OCI-LY3 (cell line): ENCODE measurements at regions not wholly inside any gene's neighbourhood (a gene's known extent, or its start where the extent isn't known, plus 50 kb on each side); places are given as distances from the start of the nearest gene placed in this dataset.

Source experiments
- H2AFZ ChIP-seq: fragments of 200-600, 300-600 bp; shearing (Covaris generic); 2 replicates; pipeline ENCODE4 v1.6.0; 2014; ENCODE audit warnings: antibody characterized with exemption, low read depth, low read length
- H3K27ac ChIP-seq: fragments of 200-600, 300-600 bp; sonication (generic); 2 replicates; pipeline ENCODE4 v1.5.1; 2014; ENCODE audit warnings: mild to moderate bottlenecking, low read length, moderate library complexity, mixed read lengths
- H3K27me3 ChIP-seq: fragments of 200-600, 300-600 bp; sonication (generic); 2 replicates; pipeline ENCODE4 v1.6.1; 2014; ENCODE audit warnings: low read depth, low read length, mixed read lengths
- H3K36me3 ChIP-seq: fragments of 200-600, 300-600 bp; sonication (generic); replicated peaks from 2 replicates; pipeline ENCODE3; 2014; ENCODE audit warnings: low read depth, low read length, mixed read lengths
- H3K4me1 ChIP-seq: fragments of 300-600, 200-600 bp; sonication (generic); 2 replicates; pipeline ENCODE4 v1.6.1; 2014; ENCODE audit warnings: low read length, mixed read lengths
- H3K4me2 ChIP-seq: fragments of 200-600, 300-600 bp; sonication (generic); 2 replicates; pipeline ENCODE4 v1.6.1; 2014; ENCODE audit warnings: low read length, mixed read lengths
- H3K4me3 ChIP-seq: fragments of 300-600, 200-600 bp; sonication (generic); 2 replicates; pipeline ENCODE4 v1.5.1; 2014; ENCODE audit warnings: antibody characterized with exemption, mild to moderate bottlenecking, low read length, moderate library complexity
- H3K79me2 ChIP-seq: fragments of 300-600, 200-600 bp; shearing (Covaris generic); 2 replicates; pipeline ENCODE4 v1.6.1; 2014; ENCODE audit warnings: mild to moderate bottlenecking, low read length, mixed read lengths
- H3K9ac ChIP-seq: fragments of 300-600, 200-600 bp; shearing (Covaris generic); 2 replicates; pipeline ENCODE4 v1.6.0; 2014; ENCODE audit warnings: mild to moderate bottlenecking, low read length, moderate library complexity
- H3K9me3 ChIP-seq: fragments of 200-600, 300-600 bp; shearing (Covaris generic); 2 replicates; pipeline ENCODE4 v1.6.1; 2014; ENCODE audit warnings: low read length, mixed read lengths; ENCODE audit not compliant: insufficient read depth
- H4K20me1 ChIP-seq: fragments of 200-600, 300-600 bp; sonication (generic); 2 replicates; pipeline ENCODE4 v1.6.1; 2016; ENCODE audit warnings: low read length, mixed read lengths; ENCODE audit not compliant: insufficient read depth
- CTCF ChIP-seq: fragments of 200-600, 300-600 bp; sonication (generic); IDR thresholded peaks from 2 replicates; pipeline ENCODE4 v1.5.1; 2014; ENCODE audit warnings: antibody characterized with exemption, low read length, low read depth
- EZH2phosphoT487 ChIP-seq: fragments of 200-600 bp; shearing (Covaris generic); IDR thresholded peaks from 2 replicates; pipeline ENCODE4 v1.6.1; 2018; ENCODE audit warnings: antibody characterized with exemption, mixed run types, low read depth

DNA sequence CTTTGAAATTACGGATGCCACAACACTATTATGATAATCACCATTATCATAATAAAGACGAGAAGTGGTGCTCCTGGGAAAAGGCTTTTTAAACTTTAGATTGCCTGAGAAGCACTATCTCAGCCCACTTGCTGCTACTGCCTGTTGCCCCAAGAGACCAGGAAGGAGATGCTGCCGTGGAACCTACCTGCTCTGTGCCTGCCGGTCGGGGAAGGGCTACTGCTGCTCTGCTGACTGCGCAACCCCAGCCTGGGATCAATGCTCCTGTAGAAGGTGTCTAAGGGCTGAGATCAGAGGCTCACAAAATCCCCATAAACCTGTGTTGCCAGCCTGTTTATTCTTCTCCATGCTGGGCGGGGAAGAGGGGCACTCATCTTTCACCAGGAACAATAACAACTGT lies 145.3 kb upstream of the VCX3B start:
- Histone ChIP-seq H3K27ac (no peak overlapping the region), H3K27me3 (no peaks in the 10 kb centered on the region), H3K79me2 (no peaks in the 10 kb centered on the region), H4K20me1 (no peaks in the 10 kb centered on the region), H3K4me3 (no peak overlapping the region), H3K4me2 (no peak overlapping the region), H2AFZ (no peak overlapping the region), H3K9ac (no peak overlapping the region), H3K36me3 (no peaks in the 10 kb centered on the region), H3K9me3 (no peaks in the 10 kb centered on the region), H3K4me1 (no peaks in the 10 kb centered on the region)
- TF ChIP-seq EZH2phosphoT487 (no peak), CTCF (no peak)

GRCh38 chrX:8323356-8323755 lies 141.3 kb upstream of the VCX3B start:
- Histone ChIP-seq H3K79me2 (no peaks in the 10 kb centered on the region), H3K4me2 (no peak overlapping the region), H3K36me3 (no peaks in the 10 kb centered on the region), H3K4me1 (no peaks in the 10 kb centered on the region), H3K9ac (no peak overlapping the region), H3K9me3 (no peaks in the 10 kb centered on the region), H3K27ac (no peak overlapping the region), H2AFZ (no peak overlapping the region), H3K4me3 (no peak overlapping the region), H3K27me3 (no peaks in the 10 kb centered on the region), H4K20me1 (no peaks in the 10 kb centered on the region)
- TF ChIP-seq EZH2phosphoT487, result no peak
- TF ChIP-seq CTCF, result no peak

- Histone ChIP-seq H3K9ac (no peak overlapping the region), H3K27ac (no peak overlapping the region), H3K9me3 (no peaks in the 10 kb centered on the region), H4K20me1 (no peaks in the 10 kb centered on the region), H3K36me3 (no peaks in the 10 kb centered on the region), H3K4me3 (no peak overlapping the region), H3K79me2 (no peaks in the 10 kb centered on the region), H3K4me2 (no peak overlapping the region), H3K27me3 (no peaks in the 10 kb centered on the region), H3K4me1 (no peaks in the 10 kb centered on the region), H2AFZ (no peak overlapping the region)
- TF ChIP-seq CTCF (no peak), EZH2phosphoT487 (no peak)
Measured at GRCh38 chrX:8341814-8342590, 122.6 kb upstream of the VCX3B start.

- Histone ChIP-seq H4K20me1 (no peaks in the 10 kb centered on the region), H3K4me3 (no peak overlapping the region), H3K4me1 (no peaks in the 10 kb centered on the region), H3K27ac (no peak overlapping the region), H3K4me2 (no peak overlapping the region), H3K27me3 (no peaks in the 10 kb centered on the region), H3K9ac (no peak overlapping the region), H3K9me3 (no peaks in the 10 kb centered on the region), H2AFZ (no peak overlapping the region), H3K36me3 (no peaks in the 10 kb centered on the region), H3K79me2 (no peaks in the 10 kb centered on the region)
- no peak for TF ChIP-seq EZH2phosphoT487
- no peak for TF ChIP-seq CTCF
Measured at GRCh38 chrX:8345473-8345872, 119.2 kb upstream of the VCX3B start.
